Epithelial cell of prostate (primary cell): ENCODE measurements at regions not wholly inside any gene's neighbourhood (a gene's known extent, or its start where the extent isn't known, plus 50 kb on each side); places are given as distances from the start of the nearest gene placed in this dataset.
"Not testable (repeated sequence)": the region's sequence is repeated elsewhere in the genome, so short reads cannot be mapped to it uniquely, and the experiment has no call there.

ENCODE experiments used
- DNase-seq: peaks from one replicate; pipeline ENCODE4 v3.0.0-alpha.2; 2011; ENCODE audit warnings: low read depth, low spot score
- H3K27ac ChIP-seq: fragments of 450-650 bp; 2 replicates; pipeline ENCODE4 v1.5.1; 2017; ENCODE audit warnings: mild to moderate bottlenecking

DNA sequence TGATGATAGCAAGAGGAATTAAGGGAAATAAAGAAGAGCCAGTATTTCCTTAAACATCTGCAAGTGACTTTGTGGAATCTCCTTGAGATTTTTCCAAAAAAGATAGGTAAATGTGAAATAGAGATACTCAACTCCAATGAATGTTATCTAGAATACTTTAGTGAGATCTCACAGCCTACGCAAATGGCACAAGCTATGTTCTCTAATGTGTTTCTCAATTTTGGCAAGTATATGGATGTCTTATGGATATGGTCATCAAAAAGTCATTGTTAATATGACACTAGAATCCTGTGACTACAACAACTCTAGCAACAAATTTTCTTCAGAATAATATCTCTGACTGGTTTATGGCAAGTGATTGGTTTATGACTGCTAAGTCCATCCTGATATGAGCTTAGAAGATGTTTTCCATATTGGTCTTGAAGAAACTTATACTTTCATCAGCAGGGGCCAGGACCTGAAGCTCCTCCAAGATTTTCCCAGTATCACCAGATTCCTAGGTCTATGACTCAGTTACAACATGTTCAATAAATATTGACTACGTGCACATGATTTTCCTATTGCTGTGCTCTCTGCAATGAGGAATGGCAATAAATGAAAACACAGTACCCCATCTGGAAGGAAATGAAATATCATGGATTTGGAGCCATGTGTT lies 170.9 kb upstream of the THBS1 start:
- no peak for DNase-seq
- H3K27ac ChIP-seq: no peak overlapping the region

DNA sequence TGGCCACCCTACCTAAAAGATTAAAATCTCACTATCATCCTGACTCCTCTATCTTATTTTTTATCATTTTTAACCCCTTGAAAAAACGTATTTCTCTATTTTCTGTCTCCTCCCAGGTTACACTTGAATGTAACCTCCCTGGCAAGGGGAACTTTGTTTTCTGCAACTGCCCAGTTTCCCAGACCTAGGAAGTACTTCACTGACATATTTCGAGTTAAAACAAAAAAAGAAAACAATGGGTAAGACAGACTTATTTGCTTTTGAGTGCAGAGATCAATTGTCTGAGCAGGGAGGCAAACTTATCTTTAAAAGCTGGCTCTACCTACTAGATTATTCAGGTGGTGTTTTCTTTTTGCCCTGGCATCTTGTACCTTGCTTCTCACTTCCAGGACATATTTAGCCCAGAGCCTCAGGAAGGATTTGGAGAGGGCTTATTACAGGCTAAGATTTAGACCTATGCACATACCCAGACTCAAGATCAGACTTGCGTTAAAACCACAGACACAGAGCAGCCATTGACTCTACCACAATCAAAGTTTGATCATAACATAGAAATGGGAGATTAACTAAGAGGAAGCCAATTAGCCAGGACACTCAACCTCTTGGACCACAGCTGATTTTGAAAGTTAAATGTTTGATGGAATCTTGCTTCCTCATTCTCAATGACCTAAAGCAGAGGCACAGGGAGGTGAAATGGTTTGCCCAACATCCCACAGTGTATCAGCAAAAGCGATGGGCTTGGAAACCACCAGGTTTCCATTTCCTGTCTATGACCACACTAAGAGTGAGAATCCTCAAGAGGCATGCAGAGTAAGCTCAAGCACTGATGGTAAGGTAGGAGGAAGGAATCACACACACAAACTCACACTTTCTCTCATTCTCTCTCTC lies 169.5 kb upstream of the THBS1 start:
- DNase-seq: peak; percentile 52

DNA sequence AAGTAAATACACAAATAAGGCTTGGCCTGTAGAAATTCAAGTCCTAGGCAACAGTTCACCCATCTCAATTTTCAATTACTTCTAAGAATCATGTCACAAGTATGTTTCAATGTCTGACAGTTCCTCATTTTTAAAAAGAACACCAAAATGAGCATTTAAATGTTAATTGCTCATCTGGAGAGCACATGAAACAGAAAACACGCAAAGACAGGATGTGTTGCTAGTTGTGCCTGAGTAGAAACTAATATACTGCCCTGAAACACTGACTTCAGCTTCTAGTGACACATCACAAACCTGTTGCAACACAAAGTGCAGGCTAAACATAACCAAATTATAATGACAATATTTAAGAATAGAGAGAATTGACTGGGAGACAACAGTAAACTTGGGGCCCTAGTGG lies 167.3 kb upstream of the THBS1 start:
- H3K27ac ChIP-seq: no peak overlapping the region
- DNase-seq: no peak

More for the DNA sequence above, 169.5 kb upstream of the THBS1 start:
- peak overlapping the region; percentile 64 for H3K27ac ChIP-seq

DNA sequence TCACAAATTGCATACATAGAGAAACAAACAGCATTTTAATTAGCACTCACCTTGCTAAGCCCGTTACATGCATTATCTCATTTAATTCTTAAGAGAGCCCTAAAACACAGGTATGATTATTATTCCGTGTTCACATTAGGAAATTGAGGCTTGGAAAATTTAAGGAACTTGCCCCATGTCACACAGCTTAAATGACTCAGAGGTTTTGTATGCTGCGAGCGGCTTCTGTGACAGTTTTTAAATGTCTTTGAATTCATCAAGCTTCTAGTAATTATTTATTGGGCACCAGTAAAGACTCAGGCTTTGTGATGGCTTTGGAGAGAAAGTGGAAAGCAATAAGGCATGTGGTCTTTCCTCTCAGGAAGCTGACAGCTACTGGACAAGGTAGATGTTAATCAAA lies 166.7 kb upstream of the THBS1 start:
- no peak overlapping the region for H3K27ac ChIP-seq
- no peak for DNase-seq

DNA sequence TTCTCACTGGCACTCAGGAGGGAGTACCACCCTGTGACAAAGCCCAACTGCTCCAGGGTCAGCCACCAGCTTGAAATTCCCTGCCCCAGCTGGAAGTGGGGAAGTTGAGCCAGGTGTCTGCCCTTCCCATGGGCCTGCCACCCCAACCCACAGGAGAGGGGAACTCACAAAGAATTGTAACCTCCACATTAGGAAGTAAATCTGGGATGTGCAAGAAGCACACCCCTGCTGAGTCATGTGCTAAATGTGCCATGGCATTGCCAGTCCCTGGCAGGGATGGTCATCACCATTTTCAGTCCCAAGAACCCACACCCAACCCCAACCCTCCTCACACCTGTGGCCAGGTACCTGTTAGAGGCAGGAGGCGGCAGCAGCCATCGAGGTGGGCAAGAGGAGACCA lies 165.2 kb upstream of the THBS1 start:
- H3K27ac ChIP-seq: no peak overlapping the region
- no peak for DNase-seq

DNA sequence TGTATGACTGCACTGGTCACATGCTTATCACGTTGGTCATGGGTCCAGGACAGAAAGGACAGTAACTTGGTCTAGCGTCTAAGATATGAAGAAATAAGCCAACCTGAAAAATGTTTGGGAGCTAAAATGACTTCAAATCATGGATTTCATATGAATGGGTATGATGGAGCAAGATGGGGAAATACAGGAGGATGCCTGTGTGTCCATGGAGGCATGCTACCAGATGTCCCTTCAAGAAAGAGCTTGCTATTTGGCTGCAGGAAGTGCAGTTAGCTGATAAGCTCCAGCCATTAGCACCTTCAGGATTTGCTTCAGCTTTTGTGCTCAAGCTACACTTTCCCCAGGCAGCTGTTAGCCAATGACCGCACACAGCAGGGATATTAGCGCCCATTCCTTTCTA lies 164.6 kb upstream of the THBS1 start:
- DNase-seq: no peak

DNA sequence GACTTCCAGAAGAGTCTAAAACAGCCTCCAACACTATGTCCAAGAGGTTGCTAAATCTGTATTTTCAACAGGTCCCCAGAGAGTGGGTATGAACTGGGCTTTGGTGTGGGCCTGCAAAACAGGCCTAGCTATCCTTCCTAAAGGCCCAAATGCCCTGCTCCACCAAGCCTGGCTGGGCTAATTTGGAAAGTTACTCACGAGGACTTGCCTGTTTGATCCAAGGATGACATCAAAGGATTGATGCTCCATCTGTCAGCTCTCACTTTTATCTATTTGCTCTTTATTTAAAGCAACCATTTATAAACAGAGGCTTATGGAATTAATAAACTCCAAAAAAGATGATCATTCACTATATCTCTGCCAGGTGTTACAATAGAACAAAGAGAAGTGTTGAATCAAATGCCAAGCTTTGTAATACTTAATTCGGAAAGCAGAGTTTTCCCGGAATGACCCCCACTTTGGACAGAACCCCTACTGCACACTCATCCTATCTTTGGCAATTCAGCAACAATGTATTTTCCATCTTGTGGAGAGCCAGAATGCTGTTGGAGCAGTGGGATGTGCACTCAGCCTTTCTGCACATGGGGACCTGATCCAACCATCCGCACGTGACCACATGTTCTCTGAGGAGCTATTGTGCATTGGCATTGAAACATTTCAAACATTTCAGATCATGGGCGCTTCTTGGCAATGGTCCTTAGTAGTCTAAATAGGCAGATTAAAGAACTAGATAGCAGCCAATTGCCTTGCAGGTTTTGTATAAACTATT lies 163.3 kb upstream of the THBS1 start:
- H3K27ac ChIP-seq: no peak overlapping the region
- no peak for DNase-seq

More for the DNA sequence above, 164.6 kb upstream of the THBS1 start:
- no peak overlapping the region for H3K27ac ChIP-seq

DNA sequence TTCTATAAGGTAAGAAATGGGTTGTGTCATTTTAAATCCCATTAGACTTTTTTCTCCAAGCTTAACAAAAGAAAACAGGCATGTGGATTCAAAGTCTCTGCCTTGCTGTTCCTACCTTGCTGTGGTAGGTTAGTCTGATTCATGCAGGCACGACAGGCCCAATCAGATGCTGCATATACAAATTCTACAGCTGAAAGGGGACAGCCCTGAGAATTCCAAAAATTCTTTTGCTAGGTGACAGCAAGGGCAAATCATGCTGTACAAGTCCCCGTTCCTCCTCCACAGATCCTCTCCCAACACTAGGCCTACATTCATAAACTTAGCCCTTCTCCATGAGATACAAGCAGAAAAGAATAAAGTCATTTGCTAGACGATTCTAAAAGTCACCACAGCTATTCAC lies 161.2 kb upstream of the THBS1 start:
- no peak for DNase-seq
- peak overlapping the region; percentile 96 for H3K27ac ChIP-seq

DNA sequence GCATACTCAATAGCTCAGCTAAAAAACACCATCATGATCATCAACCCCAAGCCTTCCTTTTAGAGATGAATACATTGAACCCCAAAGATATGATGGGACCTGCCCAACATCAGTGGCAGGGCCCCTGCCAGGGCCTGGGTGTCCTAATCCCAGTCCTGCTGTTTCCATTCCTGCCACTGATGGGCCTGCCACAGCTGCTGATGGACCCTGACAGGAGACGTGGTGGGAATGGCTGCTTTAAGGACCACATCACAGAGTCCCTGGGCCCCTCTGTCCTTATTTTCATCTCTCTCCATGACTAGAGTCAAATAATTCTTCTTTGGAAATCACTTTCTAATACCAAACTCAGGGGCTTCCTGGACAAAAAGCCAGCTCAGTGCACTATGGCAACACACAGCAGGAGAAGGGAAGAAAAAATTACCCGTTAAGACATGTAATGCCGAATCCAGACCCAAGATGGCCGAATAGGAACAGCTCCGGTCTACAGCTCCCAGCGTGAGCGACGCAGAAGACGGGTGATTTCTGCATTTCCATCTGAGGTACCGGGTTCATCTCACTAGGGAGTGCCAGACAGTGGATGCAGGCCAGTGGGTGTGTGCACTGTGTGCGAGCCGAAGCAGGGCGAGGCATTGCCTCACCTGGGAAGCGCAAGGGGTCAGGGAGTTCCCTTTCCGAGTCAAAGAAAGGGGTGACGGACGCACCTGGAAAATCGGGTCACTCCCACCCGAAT lies 160.6 kb upstream of the THBS1 start:
- DNase-seq: not testable (repeated sequence)
- H3K27ac ChIP-seq: peak overlapping the region; percentile 96

DNA sequence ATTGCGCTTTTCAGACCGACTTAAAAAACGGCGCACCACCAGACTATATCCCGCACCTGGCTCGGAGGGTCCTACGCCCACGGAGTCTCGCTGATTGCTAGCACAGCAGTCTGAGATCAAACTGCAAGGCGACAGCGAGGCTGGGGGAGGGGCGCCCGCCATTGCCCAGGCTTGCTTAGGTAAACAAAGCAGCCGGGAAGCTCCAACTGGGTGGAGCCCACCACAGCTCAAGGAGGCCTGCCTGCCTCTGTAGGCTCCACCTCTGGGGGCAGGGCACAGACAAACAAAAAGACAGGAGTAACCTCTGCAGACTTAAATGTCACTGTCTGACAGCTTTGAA lies 160.1 kb upstream of the THBS1 start:
- peak overlapping the region; percentile 96 for H3K27ac ChIP-seq
- DNase-seq: not testable (repeated sequence)

DNA sequence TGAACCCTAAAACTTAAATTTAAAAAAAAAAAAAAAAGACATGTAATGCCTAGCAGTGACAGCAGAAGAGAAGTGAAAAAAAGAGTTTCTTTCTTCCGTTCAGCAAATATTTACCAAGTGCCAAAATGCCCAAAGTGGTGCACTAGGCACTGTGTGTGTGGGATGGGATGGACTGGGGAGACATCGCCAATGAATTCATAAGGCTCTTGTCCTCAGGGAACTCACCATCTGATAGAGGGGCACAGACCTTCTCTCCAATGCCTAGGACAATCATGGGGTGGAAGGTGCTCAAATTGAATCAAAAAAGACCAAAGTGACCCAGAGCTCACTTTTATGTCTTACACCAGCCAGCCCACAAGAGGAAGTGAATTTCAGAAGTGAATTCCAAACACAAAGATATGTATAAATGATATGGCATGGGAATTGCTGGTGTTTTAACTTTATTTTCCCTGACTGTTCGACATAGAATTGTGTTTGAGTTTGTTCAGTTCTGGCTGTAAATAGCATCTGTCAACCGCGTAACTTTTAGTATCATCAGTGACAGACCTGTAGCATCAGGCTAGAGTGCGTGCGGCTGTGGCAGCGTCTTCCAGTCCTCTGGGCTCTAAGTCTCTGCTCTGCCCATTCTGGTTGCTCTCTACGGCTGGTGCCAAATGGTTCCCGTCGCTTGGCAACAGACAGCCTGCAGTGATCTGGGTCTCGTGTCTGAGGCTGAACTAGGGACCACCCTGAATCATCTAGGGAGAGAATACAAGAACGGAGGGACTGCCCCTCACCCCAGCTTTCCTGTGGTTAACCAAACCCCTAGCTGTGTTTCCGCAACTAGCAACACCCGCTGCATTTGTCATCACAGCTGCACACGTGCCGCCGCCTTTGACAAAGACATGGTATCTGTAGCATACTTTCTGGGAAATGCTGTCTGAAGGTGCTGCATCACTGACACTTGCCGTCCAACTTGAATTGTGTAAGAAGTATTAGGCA lies 154.0 kb upstream of the THBS1 start:
- no peak overlapping the region for H3K27ac ChIP-seq
- no peak for DNase-seq

DNA sequence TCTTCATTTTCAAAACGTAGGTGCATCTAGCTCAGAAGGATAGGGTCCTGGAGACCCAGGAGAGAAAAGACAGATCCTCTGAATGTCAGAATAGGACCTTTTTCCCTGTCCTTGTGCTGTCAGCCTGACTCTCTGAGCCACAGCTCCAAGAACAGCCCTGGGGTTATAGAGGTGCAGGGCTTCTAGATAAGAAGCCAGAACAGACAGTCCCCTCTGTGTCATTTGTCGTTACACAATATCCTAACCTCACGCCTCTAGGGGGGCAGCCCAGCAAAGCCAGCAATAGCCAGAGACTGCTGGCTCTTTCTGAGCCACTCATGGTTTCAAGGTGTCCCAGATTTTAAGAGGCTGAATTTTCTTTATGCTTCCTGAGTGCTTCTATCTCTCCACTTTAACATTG lies 153.2 kb upstream of the THBS1 start:
- no peak overlapping the region for H3K27ac ChIP-seq
- no peak for DNase-seq

DNA sequence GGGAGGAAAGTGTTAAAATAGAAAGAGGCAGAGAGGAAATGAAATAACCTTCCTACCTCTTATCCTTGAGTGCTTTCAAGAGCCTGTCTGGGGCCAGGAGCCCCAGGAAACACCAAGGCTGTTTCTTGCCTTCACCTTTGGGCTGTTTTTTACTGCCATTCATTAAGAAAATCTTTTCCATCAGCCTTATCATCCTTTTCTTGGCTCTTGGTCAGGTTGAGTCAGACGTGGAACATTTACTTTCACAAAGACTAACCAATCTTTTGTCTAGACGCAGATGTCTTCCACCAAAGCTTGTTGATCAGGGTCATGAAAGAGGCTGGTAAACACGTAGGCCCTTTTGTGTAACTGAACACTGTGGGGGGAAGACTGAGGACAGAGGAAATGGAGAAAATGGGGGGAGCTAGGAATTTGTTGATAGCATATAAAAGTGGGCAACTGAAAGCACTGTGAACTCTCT lies 151.0 kb upstream of the THBS1 start:
- peak overlapping the region; percentile 5 for H3K27ac ChIP-seq
- peak; percentile 53 for DNase-seq

DNA sequence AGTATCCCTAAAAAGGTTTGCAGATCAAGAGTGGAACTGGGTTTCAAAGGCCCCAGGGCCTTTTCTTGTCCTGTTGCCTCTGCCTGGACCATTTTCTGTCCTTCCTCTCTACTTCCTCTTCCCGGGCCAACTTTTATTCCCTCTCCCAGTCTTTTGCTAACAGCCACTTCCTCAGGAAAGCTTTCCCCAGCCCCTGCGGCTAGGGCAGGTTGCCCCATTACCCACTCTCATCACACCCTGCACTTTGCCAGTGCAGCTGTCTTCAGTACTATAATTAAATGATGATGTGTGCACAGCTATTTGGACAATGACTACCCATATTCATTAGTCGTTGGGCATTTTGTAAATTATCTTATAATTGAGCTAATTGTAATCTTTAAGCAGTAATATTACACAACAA lies 150.5 kb upstream of the THBS1 start:
- DNase-seq: no peak
- peak overlapping the region; percentile 5 for H3K27ac ChIP-seq

DNA sequence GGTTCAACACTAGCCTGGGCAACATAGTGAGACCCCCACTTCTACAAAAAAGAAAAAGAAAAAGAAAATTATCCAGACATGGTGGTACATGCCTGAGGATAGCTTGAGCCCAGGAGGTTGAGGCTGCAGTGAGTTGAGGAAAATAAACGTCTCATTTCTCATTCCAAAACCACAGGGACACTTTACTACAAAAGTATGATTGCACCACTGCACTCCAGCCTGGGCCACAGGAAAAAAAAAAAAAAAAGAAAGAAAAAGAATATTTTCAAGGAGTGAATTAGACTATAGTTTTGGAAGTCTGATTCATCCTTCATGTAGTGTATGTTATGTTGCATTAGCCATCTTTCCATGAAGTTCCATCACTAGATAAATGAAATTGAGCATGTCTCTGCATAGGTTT lies 149.5 kb upstream of the THBS1 start:
- no peak for DNase-seq
- no peak overlapping the region for H3K27ac ChIP-seq

DNA sequence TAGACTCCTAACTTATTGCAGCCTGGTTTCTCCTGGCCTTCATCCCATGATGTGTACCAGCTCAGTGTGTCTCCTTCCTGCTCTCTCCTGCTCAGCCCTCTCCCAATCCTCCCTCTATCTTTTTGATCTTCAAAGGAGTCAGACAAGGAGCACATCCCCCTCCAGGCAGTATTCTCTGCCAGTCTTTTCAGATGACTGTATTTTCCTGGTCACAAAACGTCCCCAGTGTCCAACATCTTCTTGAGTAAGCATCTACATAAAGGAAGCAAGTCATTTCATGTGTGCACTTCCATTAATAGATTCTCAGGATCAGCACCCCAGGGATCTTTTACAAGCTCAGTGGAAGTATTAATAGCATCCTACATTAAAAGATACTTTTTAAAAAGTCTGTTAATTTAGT lies 148.9 kb upstream of the THBS1 start:
- DNase-seq: no peak
- no peak overlapping the region for H3K27ac ChIP-seq

DNA sequence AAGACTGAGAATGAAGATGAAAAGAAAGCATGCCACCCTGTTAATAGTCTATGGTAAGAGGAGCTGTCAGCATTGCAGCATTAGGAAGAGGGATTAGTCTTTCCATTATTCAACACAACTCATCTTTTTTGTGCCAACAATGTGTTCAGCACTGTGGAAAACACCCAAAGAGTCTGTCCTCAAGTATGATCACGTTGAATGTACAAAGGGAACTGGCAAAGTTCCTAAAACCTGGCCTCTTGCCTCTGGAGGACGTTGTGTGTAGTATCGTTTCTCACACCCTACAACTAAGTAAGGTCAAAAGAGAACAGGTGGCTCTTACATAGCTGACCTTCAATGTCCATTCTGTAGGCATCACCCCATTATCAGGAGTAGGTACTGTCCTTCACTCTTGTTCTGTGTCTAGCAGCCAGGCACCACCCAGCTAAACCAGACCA lies 147.9 kb upstream of the THBS1 start:
- DNase-seq: no peak
- no peak overlapping the region for H3K27ac ChIP-seq

DNA sequence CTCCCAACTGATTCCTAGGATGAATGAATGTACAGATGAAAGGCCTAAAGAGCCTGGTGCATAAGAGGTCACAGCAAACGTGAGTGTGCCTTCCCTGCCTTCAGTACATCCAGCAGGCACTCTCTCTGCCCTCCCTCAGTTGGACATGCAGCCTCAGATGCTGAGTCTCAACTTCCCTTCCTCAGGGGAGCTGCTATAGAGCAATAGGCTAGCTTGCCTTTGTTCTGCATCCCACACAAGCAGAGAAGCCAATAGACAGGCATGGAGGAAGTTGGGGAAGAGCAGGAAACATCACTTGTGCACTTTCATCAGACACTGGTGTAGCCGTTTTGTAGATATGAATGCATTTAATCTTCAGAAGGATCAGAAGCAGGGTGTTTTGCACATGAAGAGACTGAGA lies 147.5 kb upstream of the THBS1 start:
- H3K27ac ChIP-seq: no peak overlapping the region
- DNase-seq: no peak

DNA sequence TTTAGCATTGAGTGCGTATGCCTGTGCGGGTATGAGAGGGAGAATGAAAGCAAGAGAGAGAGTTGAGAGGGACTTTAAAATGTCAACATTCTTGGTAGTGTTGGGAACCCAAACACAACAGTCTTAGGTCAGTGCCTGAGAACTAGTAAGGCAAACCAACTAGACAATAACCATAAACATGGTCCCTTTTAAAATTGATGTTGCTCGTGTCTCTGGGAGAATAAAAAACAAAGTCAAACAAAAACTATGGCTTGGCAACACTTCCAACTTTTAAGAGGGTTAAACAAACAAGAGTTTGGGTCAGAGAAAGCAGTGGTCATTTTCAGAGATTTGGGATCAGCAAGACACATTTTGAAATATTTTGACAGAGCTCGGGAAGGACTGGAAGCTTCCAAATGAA lies 146.7 kb upstream of the THBS1 start:
- no peak overlapping the region for H3K27ac ChIP-seq
- DNase-seq: no peak
